A673 (cell line): ENCODE measurements at regions not wholly inside any gene's neighbourhood (a gene's known extent, or its start where the extent isn't known, plus 50 kb on each side); places are given as distances from the start of the nearest gene placed in this dataset.

Source experiments
- CTCF ChIP-seq: fragments of 300-800, 200-600 bp; sonication (generic); conservative IDR thresholded peaks from 2 replicates; pipeline ENCODE4 v1.5.1; 2017; ENCODE audit warnings: low read depth, mild to moderate bottlenecking, antibody characterized with exemption, low read length, moderate library complexity, mixed read lengths
- EZH2 ChIP-seq: fragments of 200-600 bp; sonication (generic); IDR thresholded peaks from 2 replicates; pipeline ENCODE4 v1.6.1; 2017; ENCODE audit warnings: borderline replicate concordance, low read depth, mild to moderate bottlenecking, mixed read lengths, antibody characterized with exemption, low read length; ENCODE audit not compliant: poor library complexity, severe bottlenecking

- TF ChIP-seq CTCF = no peak
- TF ChIP-seq EZH2 = no peak
Measured at GRCh38 chr6:44649365-44650025, 262.0 kb downstream of the CDC5L start.
